Stimulated activated CD4-positive, alpha-beta T cell treated with anti-CD3 and anti-CD28 coated beads, Interleukin-4, amount 100 ng/mL, for 1 hour (primary cell): ENCODE measurements at regions not wholly inside any gene's neighbourhood (a gene's known extent, or its start where the extent isn't known, plus 50 kb on each side); places are given as distances from the start of the nearest gene placed in this dataset.

Experiments used
- DNase-seq: peaks from one replicate; pipeline ENCODE4 v3.0.0-alpha.2; 2020

DNA sequence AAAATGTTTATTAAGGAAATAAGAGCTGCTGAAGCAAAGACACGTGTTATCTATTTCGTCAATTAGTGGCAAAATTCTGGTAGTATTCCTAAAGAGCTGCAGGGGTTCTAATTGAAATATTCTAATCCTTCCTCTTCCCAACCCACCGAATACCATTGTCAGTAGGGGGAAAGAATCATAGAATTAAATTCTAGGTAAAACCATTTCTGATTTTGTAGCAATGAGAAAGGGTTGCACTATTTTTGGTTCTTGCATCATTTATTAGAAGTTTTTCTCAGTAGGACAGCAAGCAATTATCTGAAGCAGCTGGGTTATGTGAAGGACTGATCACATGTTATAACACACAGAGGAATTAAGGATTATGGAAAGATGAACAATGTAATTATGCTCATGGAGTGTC lies 80.3 kb upstream of the SEMA6A start:
- no peak for DNase-seq

- no peak for DNase-seq
Observed at GRCh38 chr5:116652903-116653302, 78.3 kb upstream of the SEMA6A start.

- DNase-seq = no peak
Observed at GRCh38 chr5:116652196-116652729, 77.6 kb upstream of the SEMA6A start.

DNA sequence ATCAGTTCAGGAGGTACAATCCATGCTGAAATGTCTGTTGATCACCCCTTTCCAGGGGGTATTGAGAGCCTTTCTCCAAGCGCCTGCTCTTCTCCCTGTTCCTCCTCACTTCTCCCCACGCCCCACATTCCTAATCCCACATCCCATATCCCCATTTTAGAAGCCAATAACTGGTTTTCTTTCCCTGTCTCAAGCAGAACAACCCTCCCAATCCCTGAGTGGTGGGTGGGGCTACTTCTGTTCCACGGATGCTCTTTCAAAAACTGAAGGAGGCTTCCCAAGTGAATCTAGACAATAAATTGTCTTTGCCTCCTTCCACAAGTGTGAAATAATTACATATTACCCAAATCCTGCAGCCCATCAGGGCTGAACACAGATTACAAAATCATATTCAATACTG lies 77.0 kb upstream of the SEMA6A start:
- DNase-seq = no peak

DNA sequence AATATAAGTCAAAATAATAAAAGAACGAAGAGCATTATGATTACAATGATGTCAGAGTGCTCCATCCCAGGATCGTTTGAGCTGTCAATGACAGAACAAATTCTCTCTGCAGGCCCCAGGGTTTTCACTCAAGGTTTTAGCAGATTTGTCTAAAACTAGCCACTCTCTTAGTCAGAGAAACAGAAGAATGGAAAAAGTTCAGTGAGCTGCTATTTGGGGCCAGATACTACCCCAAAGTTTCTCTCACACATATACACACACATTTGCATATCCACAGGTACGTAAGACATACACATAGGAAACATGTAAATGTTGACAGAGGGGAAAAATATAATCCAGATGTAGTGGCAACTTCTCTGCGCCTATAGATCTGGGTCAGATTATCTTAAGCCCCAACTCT lies 76.3 kb upstream of the SEMA6A start:
- DNase-seq = no peak

- DNase-seq = no peak
Observed at GRCh38 chr5:116650544-116650943, 75.9 kb upstream of the SEMA6A start.

- DNase-seq = no peak
Observed at GRCh38 chr5:116646611-116647289, 72.1 kb upstream of the SEMA6A start.

- no peak for DNase-seq
Observed at GRCh38 chr5:116645627-116646026, 71.0 kb upstream of the SEMA6A start.

GRCh38 chr5:116640236-116640635 lies 65.6 kb upstream of the SEMA6A start:
- DNase-seq = no peak

DNA sequence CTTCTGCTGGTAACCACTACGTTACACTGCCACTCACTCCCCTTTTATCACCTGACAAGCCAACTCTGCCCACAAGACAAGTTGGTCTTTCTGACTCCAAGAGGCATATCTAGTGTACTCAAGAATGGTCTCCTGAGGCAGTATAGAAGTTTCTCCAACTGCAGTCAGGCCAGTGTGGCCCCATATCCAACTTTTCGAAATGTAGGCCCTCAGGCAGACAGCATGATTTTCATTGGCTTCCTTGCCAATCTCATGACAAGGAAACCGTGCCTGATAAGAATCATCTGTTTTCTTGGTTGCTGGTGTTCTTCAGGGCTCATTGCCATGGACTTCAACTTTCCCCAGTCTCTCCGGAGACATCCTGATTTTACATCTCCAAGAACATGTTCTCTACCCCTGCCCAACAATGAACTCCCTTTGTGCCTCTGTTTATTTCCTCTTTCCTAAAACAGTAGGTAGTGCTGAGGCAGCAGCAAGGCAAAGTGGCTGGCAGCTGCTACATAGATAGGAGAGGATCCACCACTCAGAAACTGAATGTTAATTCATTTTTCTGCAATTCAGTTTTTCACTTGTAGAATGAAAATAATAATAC lies 62.6 kb upstream of the SEMA6A start:
- no peak for DNase-seq

- DNase-seq = no peak
Observed at GRCh38 chr5:116632890-116633289, 58.3 kb upstream of the SEMA6A start.

- DNase-seq = no peak
Observed at GRCh38 chr5:116631147-116631546, 56.5 kb upstream of the SEMA6A start.

- no peak for DNase-seq
Observed at GRCh38 chr5:116629168-116629567, 54.5 kb upstream of the SEMA6A start.

DNA sequence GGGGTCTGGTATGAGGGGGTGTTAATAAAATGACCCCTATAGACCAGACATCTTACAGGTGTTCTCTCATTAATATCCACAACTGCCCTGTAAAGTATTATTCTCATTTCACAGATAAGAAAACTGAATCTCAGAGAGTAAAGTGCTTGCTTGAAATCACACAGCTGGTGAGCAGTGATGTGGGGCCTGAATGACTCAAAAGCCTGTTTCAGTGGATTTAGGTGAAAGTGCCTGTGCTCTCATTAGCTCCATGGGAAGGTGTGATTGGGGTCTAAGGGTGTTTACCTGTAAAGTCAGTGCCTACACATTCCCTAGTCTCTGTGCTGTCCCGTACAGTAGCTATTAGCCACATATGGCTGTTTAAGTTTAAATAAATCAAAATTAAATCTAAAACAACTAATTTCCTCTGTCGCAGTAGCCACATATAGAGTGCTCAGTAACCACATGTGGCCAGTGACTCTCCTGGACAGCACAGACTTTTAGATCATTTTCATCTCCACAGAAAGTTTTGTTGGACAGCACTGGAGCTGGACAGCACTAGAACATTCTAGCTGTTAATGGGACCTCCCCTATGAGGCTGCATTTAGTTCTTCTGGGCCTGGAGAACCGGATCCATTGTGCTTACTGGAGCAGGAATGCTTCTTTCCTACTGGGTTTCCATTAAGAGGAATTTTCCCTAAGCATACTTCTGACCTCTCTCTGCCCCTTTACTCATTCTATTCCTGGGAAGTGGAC lies 52.5 kb upstream of the SEMA6A start:
- DNase-seq = no peak

DNA sequence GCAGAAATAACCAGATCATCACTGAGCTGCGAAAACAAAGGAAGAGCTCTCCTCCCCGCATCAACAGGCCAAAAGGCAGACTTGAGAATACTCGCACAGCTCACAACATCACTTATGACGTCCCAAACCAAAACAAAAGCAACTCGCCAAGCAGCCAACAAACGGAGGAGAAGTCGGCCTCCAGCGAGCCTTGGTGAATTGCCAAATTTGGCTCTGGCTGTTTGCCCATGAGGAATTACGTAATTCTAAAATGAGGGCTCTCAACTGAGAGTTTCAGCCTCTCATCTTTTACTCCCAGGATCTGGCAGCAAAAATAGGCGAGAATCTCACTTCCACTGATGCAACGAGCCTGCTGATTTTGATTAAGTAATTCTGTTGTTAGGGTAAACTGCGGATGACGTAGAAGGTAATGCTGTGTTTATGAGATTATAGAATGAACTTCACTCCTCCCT lies 51.7 kb upstream of the SEMA6A start:
- no peak for DNase-seq
